WI38 (cell line): ENCODE measurements at regions not wholly inside any gene's neighbourhood (a gene's known extent, or its start where the extent isn't known, plus 50 kb on each side); places are given as distances from the start of the nearest gene placed in this dataset.

Experiments
- H3K4me3 ChIP-seq: 2 replicates; pipeline ENCODE4 v1.5.1; 2011; ENCODE audit warnings: low read depth, mild to moderate bottlenecking, control low read depth, low read length
- CTCF ChIP-seq: IDR thresholded peaks from 2 replicates; pipeline ENCODE4 v1.5.1; 2012; ENCODE audit warnings: low read depth, mild to moderate bottlenecking, control low read depth, low read length

- H3K4me3 ChIP-seq = no peak overlapping the region
- no peak for TF ChIP-seq CTCF
Observed at GRCh38 chr12:94770791-94771190, 120.4 kb upstream of the TMCC3 start.

GRCh38 chr12:94769776-94770759 is 119.7 kb upstream of the TMCC3 start:
- H3K4me3 ChIP-seq = no peak overlapping the region

GRCh38 chr12:94769047-94769420 is 118.7 kb upstream of the TMCC3 start:
- no peak overlapping the region for H3K4me3 ChIP-seq
- TF ChIP-seq CTCF = no peak

More at GRCh38 chr12:94769776-94770759, 119.7 kb upstream of the TMCC3 start:
- TF ChIP-seq CTCF = no peak

DNA sequence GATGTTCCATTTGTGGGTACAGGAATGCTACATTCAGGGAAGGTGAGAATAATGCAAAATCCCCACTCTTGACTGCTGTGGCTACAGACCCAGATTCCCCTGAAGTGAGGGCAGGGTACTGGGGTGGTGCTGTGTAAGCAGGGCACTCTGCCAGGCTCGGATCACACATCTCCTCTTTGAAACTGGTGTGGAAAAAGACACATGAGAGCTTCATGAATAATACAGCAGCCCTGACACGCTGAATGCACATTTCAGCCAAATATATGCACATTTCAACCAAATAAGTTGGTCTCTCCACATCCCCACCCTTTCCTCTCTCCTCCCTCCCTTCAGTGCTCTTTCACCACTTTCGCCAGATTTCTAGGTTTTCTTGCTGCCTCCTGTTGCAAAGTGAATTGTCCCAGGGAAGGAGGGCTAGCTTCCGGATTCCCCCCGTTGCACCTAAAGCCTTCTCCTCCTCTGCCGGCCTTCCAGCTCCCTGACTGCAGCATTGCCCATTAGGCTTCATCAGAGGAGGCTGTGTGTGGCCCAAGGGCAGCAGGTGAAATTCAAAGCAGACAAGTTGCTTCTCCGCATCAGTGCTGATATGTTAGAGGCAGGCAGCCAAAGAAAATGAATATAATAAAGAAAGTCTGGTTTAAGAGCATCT is 118.2 kb upstream of the TMCC3 start:
- no peak for TF ChIP-seq CTCF
- no peak overlapping the region for H3K4me3 ChIP-seq

GRCh38 chr12:94767956-94768355 is 117.6 kb upstream of the TMCC3 start:
- TF ChIP-seq CTCF = no peak
- H3K4me3 ChIP-seq = no peak overlapping the region

DNA sequence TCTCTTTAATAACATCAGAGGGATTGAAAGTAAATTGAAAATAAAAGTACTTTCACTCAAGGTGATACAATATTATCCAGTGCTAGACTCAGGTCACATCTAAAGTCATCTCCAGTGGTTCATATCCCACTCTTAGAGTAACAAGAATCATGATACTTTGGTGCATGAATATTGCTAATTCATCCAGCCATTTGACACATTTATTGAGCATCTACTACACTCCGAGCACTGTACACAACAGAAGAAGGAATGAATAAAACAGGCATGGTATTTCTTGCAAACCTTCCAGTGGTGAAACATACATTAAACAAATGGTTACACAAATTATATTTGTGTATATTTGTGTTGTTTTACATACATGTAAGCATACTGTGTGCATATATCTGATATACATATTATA is 116.0 kb upstream of the TMCC3 start:
- no peak for TF ChIP-seq CTCF
- no peak overlapping the region for H3K4me3 ChIP-seq

DNA sequence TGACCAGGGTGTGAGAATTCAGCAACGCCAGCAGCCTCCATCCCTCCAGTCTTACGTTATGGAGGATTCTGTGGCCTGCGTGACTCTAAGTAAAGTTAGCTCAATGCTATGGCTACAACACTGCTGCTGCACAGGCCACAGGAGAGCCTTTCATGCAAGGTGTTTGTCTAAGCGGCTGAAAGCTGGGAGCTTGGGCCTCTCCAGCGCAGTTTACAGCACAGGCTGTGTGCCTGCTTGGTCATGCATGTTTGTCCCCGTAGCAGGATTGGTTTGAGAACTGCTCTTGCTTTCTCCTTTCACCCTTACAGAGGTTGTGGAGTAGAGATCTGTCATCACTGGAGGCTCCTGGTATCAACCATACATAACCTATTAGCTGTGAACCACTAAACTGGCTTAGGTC is 113.1 kb upstream of the TMCC3 start:
- no peak overlapping the region for H3K4me3 ChIP-seq
- no peak for TF ChIP-seq CTCF
